OCI-LY7 (cell line): ENCODE measurements at regions not wholly inside any gene's neighbourhood (a gene's known extent, or its start where the extent isn't known, plus 50 kb on each side); places are given as distances from the start of the nearest gene placed in this dataset.

ENCODE experiments used
- BruUV-seq: library from RNA; stranded (reverse); fragments of 400-500 nt; replicated peaks from 2 replicates; lab custom pipeline; 2021; lab: Mats Ljungman, UMichigan
- CTCF ChIA-PET: fragments of 300-600 bp; sonication (Branson Sonifier 250); formaldehyde crosslinking; loops from one replicate; lab custom pipeline; 2022; ENCODE audit warnings: antibody characterized with exemption; ENCODE audit not compliant: unreplicated experiment; lab: Charles Lee
- POLR2A ChIA-PET: fragments of 300-600 bp; sonication (Branson Sonifier 250); formaldehyde crosslinking; loops from one replicate; lab custom pipeline; 2022; ENCODE audit warnings: antibody characterized with exemption; lab: Charles Lee
- DNase-seq: peaks from one replicate; pipeline ENCODE4 v3.0.0-alpha.2; 2015; ENCODE audit warnings: low spot score
- H2AFZ ChIP-seq: fragments of 200-600 bp; sonication (generic), shearing (Covaris generic); 2 replicates; pipeline ENCODE4 v1.6.1; 2014; ENCODE audit warnings: mild to moderate bottlenecking, antibody characterized with exemption, low read length, moderate library complexity
- H3K27ac ChIP-seq: fragments of 200-600 bp; sonication (generic); 2 replicates; pipeline ENCODE4 v1.5.1; 2014; ENCODE audit warnings: mixed run types, low read depth, mild to moderate bottlenecking, moderate library complexity, low read length, inconsistent platforms; ENCODE audit not compliant: poor library complexity, severe bottlenecking
- H3K36me3 ChIP-seq: fragments of 200-600 bp; sonication (generic); 2 replicates; pipeline ENCODE4 v1.6.1; 2014; ENCODE audit warnings: mild to moderate bottlenecking, antibody characterized with exemption, low read length, moderate library complexity, mixed read lengths; ENCODE audit not compliant: insufficient read depth
- H3K4me1 ChIP-seq: fragments of 200-600 bp; sonication (generic); 2 replicates; pipeline ENCODE4 v1.5.1; 2014; ENCODE audit warnings: mild to moderate bottlenecking, low read length; ENCODE audit not compliant: insufficient read depth, poor library complexity, severe bottlenecking
- H3K4me2 ChIP-seq: fragments of 200-600 bp; sonication (generic); 2 replicates; pipeline ENCODE4 v1.6.1; 2014; ENCODE audit warnings: mild to moderate bottlenecking, low read length
- H3K4me3 ChIP-seq: fragments of 200-600 bp; sonication (generic); 2 replicates; pipeline ENCODE4 v1.5.1; 2014; ENCODE audit warnings: mild to moderate bottlenecking, low read depth, low read length; ENCODE audit not compliant: poor library complexity, severe bottlenecking
- H3K79me2 ChIP-seq: fragments of 200-600 bp; sonication (generic); 2 replicates; pipeline ENCODE4 v1.6.1; 2016; ENCODE audit warnings: low read depth, mild to moderate bottlenecking, low read length, moderate library complexity, mixed read lengths; ENCODE audit not compliant: insufficient read depth
- H3K9me2 ChIP-seq: fragments of 200-600 bp; sonication (generic); 2 replicates; pipeline ENCODE4 v1.6.1; 2016; ENCODE audit warnings: mild to moderate bottlenecking, low read length, mixed read lengths; ENCODE audit not compliant: insufficient read depth
- H3K9me3 ChIP-seq: fragments of 200-600 bp; sonication (generic); 2 replicates; pipeline ENCODE4 v1.6.1; 2014; ENCODE audit warnings: mild to moderate bottlenecking, mixed run types, low read length, mixed read lengths
- H4K20me1 ChIP-seq: fragments of 200-600 bp; sonication (generic); 2 replicates; pipeline ENCODE4 v1.6.1; 2014; ENCODE audit warnings: mild to moderate bottlenecking, antibody characterized with exemption, low read length, moderate library complexity, mixed read lengths; ENCODE audit not compliant: insufficient read depth
- EZH2phosphoT487 ChIP-seq: fragments of 200-600 bp; sonication (generic); IDR thresholded peaks from 2 replicates; pipeline ENCODE4 v1.6.1; 2018; ENCODE audit warnings: low read depth, borderline replicate concordance, mild to moderate bottlenecking, mixed run types, antibody characterized with exemption, low read length, moderate library complexity, mixed read lengths
- intact Hi-C: fragments of 100-400 bp; cut with micrococcal nuclease; formaldehyde crosslinking; loops from one replicate; pipeline ENCODE4 v1.10.0; 2022; ENCODE audit not compliant: unreplicated experiment
- TF ChIP-seq, protein P1 (sequence below): fragments of 200-600 bp; sonication (generic); conservative IDR thresholded peaks from 2 replicates; pipeline ENCODE4 v1.5.1; 2014; ENCODE audit warnings: mild to moderate bottlenecking, antibody characterized with exemption, low read length, moderate library complexity, mixed read lengths

DNA sequence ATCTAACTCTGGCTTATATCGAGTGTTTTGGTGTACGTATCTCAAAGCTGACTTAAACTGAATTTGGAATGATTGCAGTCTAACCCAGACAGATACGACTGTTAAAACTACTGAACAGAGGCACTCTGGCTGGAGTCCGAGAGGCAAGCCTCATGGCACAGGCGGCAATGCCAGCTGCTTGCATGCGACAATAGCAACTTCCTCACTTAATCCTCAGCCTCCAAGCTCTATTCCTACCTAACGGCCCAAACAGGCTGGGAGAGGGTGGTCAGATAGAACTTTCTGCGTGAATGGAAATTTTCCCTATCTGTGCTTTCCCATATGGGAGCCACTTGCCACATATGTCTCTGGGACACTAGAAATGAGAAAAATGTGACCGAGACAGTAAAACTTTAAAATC lies 292.0 kb upstream of the KLF6 start:
- Histone ChIP-seq H3K4me2 (no peak overlapping the region), H2AFZ (no peak overlapping the region), H3K9me2 (no peaks in the 10 kb centered on the region), H3K36me3 (no peaks in the 10 kb centered on the region), H3K79me2 (no peaks in the 10 kb centered on the region), H4K20me1 (no peaks in the 10 kb centered on the region), H3K4me3 (no peak overlapping the region), H3K9me3 (no peaks in the 10 kb centered on the region), H3K4me1 (no peaks in the 10 kb centered on the region), H3K27ac (no peak overlapping the region)
- intact Hi-C loops, result no loop called here
- DNase-seq, result no peak
- CTCF ChIA-PET, result no interaction called here
- no TSS peak for BruUV-seq
- TF ChIP-seq, protein P1, sequence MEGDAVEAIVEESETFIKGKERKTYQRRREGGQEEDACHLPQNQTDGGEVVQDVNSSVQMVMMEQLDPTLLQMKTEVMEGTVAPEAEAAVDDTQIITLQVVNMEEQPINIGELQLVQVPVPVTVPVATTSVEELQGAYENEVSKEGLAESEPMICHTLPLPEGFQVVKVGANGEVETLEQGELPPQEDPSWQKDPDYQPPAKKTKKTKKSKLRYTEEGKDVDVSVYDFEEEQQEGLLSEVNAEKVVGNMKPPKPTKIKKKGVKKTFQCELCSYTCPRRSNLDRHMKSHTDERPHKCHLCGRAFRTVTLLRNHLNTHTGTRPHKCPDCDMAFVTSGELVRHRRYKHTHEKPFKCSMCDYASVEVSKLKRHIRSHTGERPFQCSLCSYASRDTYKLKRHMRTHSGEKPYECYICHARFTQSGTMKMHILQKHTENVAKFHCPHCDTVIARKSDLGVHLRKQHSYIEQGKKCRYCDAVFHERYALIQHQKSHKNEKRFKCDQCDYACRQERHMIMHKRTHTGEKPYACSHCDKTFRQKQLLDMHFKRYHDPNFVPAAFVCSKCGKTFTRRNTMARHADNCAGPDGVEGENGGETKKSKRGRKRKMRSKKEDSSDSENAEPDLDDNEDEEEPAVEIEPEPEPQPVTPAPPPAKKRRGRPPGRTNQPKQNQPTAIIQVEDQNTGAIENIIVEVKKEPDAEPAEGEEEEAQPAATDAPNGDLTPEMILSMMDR, result no peak
- no peak for TF ChIP-seq EZH2phosphoT487
- POLR2A ChIA-PET, result no interaction called here

DNA sequence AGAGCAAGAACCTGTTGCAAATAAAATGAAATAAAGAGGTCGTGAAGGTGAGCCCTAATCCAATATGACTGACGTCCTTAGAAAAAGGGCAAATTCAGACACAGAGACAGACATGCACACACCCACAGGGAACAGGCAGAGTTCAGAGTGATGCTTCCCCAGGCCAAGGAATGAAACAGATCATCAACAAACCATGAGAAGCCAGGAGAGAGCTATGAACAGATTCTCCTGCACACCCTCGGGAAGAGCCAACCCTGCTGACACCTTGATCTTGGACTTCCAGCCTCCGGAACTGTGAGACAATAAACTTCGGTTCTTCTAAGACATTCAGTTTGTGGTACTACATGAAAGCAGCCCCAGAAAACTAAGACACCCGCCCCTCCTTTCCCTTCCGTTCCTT lies 290.4 kb upstream of the KLF6 start:
- Histone ChIP-seq H2AFZ (no peak overlapping the region), H3K36me3 (no peaks in the 10 kb centered on the region), H3K27ac (no peak overlapping the region), H4K20me1 (no peaks in the 10 kb centered on the region), H3K4me3 (no peak overlapping the region), H3K4me2 (no peak overlapping the region), H3K9me3 (no peaks in the 10 kb centered on the region), H3K4me1 (no peaks in the 10 kb centered on the region), H3K79me2 (no peaks in the 10 kb centered on the region), H3K9me2 (no peaks in the 10 kb centered on the region)
- DNase-seq, result no peak
- no TSS peak for BruUV-seq
- CTCF ChIA-PET, result no interaction called here
- TF ChIP-seq, protein P1, result no peak
- TF ChIP-seq EZH2phosphoT487, result no peak
- POLR2A ChIA-PET, result no interaction called here
- intact Hi-C loops, result no loop called here

DNA sequence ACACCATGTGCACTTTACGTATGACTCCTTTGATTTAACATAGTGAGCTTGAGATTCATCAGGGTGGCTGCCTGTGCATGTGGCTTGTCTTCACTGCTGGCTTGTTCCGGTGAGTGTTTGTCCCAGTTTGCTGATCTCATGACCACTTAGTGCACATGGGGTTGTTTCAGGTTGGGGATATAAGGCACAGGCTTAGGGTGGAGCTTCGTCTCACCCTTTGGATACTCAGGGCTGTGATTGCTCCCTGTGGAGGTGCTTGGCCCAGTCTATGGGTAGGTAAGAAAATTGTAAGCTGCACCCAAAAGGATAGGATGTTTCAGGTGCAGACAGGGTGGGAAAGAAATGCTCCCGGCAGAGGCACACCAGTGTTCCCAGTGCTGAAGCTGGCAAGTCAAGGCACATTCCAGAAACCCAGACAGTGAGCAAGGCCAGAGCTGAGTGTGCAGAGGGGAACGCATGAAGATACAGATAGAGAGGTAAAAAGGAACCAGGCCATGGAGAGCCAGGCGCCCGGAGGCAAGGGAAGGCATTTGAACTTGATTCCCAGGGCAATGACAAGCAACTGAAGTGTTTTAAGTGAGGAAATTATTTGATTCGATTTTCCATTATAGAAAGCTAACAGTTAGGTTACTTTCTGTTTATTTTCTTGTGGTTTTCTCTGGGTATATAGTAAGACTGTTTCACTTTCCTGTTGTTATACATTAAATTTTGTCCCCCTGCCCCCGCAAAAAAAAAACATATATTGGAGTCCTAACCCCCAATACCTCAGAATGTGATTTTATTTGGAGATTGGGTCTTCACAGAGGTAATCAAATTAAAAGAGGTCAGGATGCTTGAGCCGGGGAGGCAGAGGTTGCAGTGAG lies 289.8 kb upstream of the KLF6 start:
- no peaks in the 10 kb centered on the region for H3K9me2 ChIP-seq
- H3K79me2 ChIP-seq, result no peaks in the 10 kb centered on the region
- H3K36me3 ChIP-seq, result no peaks in the 10 kb centered on the region
- no peak overlapping the region for H3K27ac ChIP-seq
- H3K9me3 ChIP-seq, result no peaks in the 10 kb centered on the region
- ChIA-PET POLR2A (no interaction called here), CTCF (interaction anchor here (0.8 kb wide), 1 partner anchor 18 kb away, joined by 3 read pairs; no protein-coding TSS in a partner anchor)
- no peaks in the 10 kb centered on the region for H4K20me1 ChIP-seq
- H2AFZ ChIP-seq, result no peak overlapping the region
- H3K4me2 ChIP-seq, result no peak overlapping the region
- DNase-seq, result no peak
- TF ChIP-seq EZH2phosphoT487, result no peak
- TF ChIP-seq, protein P1, result no peak
- no peak overlapping the region for H3K4me3 ChIP-seq
- intact Hi-C loops, result no loop called here
- no TSS peak for BruUV-seq
- no peaks in the 10 kb centered on the region for H3K4me1 ChIP-seq
